GM19023 (cell line): ENCODE measurements at regions not wholly inside any gene's neighbourhood (a gene's known extent, or its start where the extent isn't known, plus 50 kb on each side); places are given as distances from the start of the nearest gene placed in this dataset.
"Not testable (repeated sequence)": the region's sequence is repeated elsewhere in the genome, so short reads cannot be mapped to it uniquely, and the experiment has no call there.

Source experiments
- ATAC-seq: cut with Tn5 transposase; IDR thresholded peaks from one replicate; pipeline ENCODE4 v1.9.1; 2021; ENCODE audit warnings: mild to moderate bottlenecking, moderate library complexity; ENCODE audit not compliant: unreplicated experiment

DNA sequence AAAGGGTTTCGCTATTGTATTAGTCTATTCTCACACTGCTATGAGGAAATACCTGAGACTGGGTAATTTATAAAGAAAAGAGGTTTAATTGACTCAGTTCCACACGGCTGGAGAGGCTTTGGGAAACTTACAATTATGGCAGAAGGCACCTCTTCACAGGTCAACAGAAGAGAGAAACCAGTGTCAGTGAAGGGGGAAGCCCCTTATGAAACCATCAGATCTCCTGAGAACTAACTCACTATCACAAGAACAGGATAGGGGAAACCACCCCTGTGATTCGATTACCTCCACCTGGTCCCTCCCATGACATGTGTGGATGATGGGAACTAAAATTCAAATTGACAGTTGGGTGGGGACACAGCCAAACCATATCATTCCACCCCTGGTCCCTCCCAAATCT, 589.5 kb downstream of the CENPC start:
- no peak for ATAC-seq

DNA sequence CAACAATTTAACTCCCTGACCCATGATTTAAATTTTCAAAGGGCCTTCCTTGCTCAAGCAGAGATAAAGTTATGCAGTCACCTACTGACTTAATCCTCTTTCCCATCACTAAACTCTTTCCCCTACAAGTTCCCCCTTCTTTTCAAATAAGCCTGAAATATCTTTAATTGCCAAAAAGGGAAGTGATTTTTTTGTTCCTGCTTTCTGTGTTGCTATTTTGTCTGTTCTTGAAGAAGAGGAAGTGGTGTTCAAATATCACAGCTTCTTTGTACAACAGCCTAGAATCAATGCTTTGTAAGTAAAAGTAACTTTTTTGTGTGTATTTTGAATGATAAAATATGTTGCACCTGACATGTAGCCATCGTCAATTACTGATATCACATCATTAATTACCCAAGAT, 595.9 kb downstream of the CENPC start:
- ATAC-seq, result no peak

DNA sequence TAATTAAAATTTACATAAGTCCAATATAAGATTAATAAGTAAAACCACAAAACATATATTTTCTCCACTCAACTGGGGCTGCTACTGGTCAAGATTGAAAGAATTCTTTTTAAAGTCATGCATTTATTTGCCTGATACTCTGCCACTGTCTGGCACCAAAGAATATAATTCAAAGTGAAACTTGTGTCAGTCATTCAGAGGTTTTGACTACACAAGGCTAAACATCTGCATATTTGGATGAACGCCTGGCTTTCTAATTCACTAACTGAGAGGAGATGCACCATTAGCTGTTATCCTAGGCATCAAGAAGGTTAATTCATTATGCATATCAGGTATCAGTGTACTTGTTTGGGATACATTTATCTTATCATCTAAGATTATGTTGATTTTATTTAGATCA, 598.5 kb downstream of the CENPC start:
- ATAC-seq, result no peak

DNA sequence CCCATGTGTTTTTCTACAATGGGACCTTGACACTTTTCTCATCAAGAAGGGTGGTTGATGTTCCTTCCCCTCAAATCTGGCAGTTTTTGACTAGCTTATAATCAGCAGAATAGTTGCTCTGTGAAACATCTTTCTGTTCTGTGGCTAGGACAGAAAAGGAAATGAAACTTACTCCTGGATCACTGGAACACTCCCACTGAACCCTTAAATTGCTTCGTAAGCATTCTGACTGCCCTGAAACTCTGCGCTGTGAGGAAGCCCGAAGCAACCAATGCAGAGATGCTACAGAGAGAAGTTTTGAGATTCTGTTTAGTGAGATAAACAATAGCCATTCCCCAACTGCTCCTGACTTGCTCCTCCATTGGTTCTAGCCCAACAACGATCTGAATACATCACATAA, 602.2 kb downstream of the CENPC start:
- ATAC-seq, result no peak

DNA sequence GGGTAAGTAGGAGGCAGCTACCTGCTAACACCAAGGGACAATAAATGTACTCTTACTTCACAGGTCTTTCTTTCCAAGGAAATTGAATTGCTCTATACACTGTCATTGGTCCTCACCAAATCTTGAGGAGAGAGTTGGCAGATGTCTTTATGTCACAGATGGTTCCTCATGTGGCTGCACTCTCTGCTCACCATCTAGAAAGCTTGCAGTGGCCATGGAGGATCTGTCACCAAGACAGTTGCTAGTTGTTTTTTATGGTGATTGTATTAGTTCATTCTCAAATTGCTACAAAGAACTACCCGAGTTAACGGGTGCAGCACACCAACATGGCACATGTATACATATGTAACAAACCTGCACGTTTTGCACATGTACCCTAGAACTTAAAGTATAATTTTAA, 613.3 kb downstream of the CENPC start:
- ATAC-seq, result not testable (repeated sequence)

DNA sequence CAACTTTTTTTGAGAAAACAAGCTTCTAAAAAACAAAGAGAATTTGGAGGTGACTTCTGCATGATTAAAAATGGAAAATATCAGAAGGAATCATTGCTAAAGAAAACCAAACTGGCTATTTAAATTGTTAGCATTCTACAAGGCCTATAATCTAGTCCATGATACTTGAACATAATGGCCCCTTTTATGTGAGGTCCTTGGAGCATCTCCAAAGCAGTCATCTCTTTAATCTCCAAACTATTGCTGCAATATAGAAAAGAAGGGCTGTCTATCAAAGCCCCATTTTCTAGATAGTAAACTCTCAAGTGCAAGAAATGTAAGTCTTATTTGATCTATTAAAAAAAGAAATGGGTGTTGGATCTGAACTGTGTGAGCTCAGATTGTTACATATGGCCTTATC, 615.1 kb downstream of the CENPC start:
- no peak for ATAC-seq

DNA sequence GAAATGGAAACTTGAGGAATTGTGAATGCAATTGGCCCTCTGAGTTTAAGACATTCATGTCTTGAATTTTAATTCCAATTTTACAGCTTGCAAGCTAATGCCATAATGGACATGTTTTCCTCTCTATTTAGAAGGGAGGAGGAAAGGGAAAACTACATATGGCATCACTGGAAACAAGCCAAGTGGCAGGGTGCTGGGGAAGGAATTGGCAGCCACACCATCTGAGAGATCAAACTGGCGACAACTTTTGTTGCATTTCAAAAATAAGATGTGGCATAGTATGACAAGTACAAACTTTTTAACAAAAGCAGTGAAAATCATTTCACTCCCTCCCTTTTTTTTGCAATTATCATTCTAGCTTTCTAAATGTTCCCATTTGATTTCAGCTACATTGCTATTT, 615.6 kb downstream of the CENPC start:
- ATAC-seq, result no peak

DNA sequence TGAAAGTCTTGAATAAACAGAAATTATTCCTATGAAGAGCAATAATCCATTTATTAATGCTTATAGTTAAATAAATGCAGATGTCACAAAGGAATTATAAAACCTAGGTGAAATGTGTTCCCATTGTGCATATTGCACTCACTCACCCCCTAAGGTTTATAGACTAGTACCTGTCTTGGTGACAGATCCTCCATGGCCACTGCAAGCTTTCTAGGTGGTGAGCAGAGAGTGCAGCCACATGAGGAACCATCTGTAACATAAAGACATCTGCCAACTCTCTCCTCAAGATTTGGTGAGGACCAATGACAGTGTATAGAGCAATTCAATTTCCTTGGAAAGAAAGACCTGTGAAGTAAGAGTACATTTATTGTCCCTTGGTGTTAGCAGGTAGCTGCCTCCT, 616.4 kb downstream of the CENPC start:
- not testable (repeated sequence) for ATAC-seq

DNA sequence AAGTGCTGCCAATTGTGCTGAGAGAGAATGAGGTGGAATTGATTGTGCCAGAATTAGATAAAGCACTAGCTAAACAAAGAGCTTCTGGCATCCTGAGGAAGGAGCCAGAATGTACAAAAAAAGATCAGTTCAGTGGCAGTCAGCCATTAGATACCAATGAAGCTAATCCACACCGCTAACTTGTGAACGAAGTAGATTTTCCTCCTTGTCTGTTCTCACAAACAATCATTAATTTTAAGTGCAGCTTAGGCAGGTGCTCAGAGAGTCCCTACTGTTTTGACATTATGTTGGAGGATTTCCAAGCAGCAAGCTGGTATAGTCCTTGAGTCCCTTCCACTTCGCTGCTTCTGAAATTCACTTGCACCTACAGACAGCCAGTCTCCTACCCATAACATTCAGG, 617.4 kb downstream of the CENPC start:
- ATAC-seq, result no peak

DNA sequence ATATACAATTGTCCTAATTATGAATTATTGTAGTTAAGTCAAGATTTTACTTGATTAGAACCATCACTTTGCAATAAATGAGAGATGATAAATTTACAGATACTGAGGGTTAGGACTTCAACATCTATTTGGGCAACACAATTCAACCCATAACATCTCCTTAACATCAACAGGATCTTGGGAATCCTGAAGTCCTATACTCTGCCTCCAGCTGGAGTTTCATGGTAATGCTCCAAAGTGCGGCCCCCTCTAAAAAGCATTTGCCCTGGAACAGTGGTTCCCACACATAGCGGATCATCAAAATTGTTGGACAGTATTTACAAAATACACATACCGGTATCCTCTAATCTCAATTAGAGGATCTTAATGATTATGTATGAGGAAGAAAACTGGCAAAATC, 618.6 kb downstream of the CENPC start:
- ATAC-seq, result no peak

DNA sequence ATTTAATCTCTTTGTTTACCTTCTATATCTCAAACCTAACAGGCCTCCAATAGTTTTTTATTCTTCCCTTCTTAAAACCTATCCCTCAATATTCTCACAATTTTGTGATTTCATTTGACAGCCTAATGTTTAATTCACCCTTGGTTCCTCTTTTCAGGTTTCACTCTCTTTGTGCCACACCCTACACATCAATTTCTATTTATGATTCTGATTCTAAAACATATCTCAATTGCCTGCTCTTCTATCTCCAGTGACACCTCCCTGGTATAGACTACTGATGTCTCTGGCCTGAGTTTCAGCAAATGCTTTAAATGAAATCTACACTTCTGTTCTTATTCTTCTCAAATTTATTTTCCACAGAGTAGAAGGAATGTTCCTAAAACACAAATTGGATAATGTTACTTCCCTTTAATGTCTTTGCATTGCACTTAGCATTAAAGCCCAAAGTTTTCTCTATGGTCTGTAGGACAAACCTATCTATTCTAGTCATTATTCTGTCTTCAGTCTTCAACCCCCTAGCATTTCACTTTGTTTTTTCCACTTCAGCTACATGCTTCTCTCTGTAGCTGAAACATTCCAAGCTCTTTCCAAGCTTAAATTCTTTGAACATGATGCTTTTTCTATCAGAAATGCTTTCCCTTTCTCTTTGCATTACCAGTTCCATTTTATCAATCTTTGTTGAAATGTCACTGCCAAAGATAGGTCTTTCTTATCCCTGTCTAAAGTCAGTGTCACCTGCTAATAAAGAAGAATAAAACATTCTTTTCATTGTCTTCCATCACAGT, 622.0 kb downstream of the CENPC start:
- no peak for ATAC-seq

DNA sequence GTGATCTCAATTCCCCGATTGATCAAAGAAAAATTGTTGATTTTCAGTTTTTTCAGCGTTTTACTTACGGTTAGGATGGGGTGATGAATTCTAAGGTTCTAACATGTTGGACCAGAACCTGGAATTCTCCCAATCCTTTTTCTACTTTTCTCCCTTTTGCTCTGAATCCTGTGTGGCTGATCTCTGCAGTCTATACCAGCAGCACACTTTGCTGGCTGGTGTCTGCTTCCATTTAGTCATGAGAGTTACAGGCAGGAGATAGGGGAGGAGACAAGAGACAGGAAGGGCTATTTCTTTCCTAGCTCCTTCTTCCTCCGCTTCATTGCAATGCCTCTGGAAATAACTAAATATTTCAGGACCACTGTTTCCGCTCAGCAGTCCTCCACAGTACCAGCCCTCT, 623.9 kb downstream of the CENPC start:
- ATAC-seq, result no peak

DNA sequence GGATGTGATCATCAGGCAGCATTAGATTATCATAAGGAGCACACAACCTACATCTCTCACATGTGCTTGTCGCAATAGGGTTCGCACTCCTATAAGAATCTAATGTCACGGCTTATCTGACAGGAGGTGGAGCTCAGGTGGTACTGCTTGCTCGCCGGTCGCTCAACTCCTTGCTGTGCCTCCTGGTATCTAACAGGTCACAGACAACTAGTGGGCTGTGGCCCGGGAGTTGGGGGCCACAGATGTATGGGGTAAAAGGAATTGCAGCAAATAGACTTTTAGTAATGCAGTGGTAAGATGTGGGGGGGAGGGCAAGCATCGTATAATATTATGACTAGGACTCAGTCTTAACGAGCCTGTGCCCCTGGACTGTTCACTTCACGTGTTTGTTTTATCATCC, 624.8 kb downstream of the CENPC start:
- no peak for ATAC-seq

DNA sequence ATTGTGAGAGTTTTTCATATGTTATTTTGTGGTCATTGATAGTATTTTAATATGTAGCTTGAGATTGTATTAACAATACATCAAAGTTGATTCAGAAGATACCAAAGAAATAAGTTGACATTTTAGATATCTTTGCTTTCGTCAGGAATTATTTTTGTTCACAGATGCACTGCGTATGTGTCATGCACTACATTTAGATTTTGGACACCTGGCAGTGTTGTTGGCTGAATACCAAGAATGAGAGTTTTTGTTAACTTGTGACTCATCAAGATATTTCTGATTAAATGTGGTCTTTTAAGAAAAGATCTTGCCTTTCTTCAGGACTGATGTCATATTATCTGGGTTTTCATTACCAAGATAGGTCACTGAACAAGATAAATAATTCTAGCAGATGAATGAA, 633.4 kb downstream of the CENPC start:
- ATAC-seq, result no peak

DNA sequence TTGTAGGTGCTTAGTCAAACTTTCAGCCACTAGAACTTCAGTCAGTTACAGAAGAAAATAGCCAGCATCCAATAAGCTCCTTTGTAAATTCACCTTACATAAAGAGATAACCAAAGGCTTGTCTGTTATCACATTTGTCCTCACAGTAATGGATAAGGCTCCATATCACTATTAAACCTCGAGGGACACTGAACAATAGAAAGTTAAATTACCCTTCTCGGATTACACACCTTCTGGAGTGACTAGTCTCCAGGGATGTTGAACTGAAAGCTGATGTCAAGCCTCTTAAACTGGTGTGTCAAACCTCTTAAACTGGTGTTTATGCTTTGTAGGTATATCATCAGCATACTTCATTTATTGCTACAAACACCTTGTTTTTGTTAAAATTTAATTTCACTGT, 639.0 kb downstream of the CENPC start:
- no peak for ATAC-seq

DNA sequence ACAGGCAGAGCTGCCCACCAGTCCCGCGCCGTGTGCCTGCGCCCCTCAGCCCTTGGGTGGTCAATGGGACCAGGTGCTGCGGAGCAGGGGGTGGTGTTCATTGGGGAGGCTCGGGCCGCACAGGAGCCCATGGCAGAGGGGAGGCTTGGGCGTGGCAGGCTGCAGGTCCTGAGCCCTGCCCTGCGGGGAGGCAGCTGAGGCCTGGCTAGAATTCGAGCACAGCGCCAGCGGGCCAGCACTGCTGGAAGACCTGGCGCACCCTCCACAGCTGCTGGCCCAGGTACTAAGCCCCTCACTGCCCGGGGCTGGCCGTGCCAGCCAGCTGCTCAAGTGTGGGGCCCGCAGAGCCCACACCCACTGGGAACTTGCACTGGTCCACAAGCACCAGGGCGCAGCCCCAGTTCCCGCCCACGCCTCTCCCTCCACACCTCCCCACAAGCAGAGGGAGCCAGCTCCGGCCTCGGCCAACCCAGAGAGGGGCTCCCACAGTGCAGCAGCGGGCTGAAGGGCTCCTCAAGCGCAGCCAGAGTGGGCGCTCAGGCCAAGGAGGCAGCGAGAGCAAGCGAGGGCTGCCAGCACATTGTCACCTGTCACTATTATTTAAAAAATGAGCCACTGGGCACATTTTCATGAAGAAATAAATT, 645.8 kb downstream of the CENPC start:
- ATAC-seq, result no peak

DNA sequence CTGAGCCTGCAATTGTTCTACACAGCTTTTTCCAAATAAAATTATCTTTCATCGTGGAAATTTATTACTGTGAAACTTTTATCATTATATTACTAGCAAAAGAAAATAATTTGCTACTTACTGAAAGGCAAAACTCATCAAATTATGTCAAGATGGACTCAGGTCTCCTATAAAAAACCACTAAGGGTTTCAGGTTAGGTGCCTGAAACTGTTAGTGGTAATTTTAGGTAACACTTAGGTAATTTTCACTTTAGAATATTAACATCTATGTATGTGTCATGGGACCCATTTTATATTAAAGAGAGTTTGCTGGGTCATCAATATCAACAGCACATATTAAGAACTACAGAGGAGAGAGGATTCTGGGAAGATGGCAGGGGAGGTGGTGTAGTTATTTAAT, 651.5 kb downstream of the CENPC start:
- ATAC-seq, result no peak

DNA sequence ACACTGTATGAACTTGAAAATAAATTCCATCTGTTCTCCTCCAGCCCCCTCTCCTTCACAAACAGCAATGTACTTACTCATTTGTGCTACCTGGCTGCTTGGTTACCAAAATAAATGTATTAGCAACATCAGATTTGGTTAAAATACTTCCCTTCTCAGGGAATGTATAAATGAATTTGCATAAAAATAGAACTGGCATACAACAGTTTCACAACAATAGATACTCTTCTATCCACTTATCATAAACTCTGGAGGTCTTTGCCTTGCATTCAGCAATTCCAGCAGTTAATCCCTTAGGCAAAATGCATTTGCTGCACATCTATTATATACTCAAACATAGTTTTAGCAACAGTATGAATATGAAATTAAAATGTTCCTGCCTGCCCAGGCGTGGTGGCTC, 658.2 kb downstream of the CENPC start:
- no peak for ATAC-seq

DNA sequence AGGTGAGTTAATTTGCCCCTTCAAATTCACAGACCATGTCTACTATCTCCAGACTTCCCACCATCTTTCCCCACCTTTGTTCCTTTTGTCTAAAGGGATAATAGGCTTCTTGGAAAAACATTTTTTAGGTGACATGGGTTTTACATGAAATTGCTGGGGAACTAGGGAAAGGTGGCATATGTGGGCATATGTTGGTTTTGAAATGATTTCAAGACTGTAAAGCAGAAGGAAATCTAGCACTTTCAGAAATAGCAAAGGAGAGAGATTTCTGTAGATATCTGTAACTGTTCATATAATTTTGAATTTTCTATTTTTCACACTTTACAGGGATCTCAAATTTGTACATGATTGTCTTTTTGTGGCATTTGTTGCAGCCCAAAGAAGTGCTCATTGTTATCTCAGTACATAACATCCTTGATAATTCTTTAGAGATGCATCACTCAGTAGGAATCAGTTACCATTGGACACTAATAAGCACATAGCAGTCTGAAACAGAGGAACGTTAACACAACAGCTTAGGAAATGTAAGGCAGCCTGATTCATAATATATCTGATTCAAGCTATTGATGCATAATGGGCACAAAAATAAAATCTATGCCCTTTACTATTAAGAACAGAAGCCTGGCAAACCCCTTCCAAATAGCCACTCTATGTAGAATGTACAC, 659.7 kb downstream of the CENPC start:
- ATAC-seq, result no peak

DNA sequence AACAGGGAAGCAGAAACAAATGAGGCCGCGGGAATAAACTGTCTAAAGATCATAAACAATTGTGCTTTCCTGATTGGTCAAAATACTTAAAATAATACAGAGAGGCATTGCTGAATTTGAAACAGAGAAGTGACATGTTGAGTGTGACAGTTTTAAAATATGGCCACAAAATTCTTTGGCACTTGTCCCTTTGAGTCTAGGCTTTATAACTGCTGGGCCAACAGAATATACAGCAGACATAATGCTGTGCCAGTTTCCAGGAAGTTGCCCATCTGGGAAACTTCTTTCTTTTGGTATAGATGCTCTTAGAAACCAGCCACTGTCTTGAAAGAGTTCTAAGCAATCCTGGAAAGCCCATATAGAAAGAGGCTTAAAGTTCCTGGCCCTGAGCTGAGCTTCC, 668.4 kb downstream of the CENPC start:
- ATAC-seq, result no peak

DNA sequence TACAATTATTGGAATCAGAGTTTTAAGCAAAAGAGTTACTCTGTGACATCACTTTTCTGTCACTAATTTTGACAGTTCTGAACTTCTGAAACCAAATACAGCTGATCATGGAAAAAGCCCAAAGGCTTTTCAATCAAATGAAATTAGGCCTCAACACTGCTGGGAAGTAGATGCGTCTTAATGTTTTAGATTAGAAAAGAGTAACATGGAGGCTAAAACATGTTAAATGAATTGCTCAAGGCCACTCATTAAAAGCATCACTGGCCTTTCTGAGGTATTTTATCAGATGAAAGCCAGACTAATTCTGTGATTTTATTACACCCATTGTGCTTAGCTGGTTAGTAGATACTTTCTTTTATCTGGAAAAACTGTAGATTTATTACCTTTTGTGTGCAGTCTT, 672.6 kb downstream of the CENPC start:
- ATAC-seq, result no peak

DNA sequence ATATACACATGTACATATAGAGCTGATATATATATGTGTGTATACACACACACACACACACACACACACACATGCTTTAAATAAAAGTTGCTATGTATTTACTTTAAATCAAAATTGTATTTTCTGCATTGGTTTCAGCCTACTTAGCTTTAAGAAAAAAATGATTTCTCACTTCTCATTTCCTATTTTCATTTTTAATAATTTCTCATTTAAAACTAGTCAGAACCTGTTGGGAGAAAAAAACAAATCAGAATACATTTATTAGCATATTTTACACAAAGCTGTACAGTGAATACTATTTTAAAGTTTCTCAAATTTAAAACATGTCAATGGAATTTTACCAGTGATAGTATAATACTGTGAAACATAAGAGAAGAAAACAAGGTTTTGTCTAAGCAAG, 681.8 kb downstream of the CENPC start:
- no peak for ATAC-seq
